Ramos (cell line): ENCODE measurements at regions not wholly inside any gene's neighbourhood (a gene's known extent, or its start where the extent isn't known, plus 50 kb on each side); places are given as distances from the start of the nearest gene placed in this dataset.
"Not testable (repeated sequence)": the region's sequence is repeated elsewhere in the genome, so short reads cannot be mapped to it uniquely, and the experiment has no call there.

Experiments used
- in situ Hi-C: fragments of 300-500 bp; cut with MboI; formaldehyde crosslinking; loops from one replicate; pipeline ENCODE4 v1.14.3; 2022; ENCODE audit warnings: low sequenced_read_pairs; ENCODE audit not compliant: unreplicated experiment

DNA sequence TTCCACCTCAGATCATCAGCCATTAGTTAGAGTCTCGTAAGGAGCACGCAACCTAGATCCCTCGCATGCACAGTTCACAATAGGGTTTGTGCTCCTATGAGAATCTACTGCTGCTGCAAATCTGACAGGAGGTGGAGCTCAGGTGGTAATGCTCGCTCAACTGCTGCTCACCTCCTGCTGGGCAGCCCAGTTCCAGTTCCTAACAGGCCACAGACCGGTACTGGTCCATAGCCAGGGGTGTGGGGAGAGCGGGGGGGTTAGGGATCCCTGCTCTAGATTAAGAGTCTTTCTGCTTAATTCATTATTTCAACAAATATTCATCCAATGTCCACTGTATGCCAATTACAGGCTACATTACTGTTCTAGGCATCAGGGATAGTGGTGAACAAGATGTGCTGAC is 170.4 kb upstream of the KBTBD8 start:
- in situ Hi-C loops: no loop called here

- in situ Hi-C loops: no loop called here
Measured at GRCh38 chr3:66828303-66828702, 169.8 kb upstream of the KBTBD8 start.

DNA sequence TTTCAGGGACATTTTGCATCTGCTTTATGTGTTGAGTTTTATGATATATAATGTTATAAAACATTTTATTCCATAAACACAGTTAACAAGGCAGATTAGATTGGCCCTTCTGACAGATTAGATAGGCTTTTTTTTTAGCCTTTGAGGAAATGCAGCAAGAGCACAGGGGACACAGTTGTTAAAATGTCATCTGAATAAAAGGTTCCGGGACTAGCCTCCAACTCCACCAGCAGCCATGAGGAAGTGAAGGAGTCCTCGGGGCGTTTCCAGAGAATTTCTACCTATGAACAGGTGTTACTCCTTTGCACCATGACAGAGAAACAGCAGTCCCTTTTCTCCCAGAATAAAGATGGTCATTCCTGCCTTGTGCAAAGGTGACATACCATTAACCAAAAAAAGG is 167.8 kb upstream of the KBTBD8 start:
- in situ Hi-C loops: no loop called here

GRCh38 chr3:66831931-66832330 is 166.2 kb upstream of the KBTBD8 start:
- in situ Hi-C loops: no loop called here

DNA sequence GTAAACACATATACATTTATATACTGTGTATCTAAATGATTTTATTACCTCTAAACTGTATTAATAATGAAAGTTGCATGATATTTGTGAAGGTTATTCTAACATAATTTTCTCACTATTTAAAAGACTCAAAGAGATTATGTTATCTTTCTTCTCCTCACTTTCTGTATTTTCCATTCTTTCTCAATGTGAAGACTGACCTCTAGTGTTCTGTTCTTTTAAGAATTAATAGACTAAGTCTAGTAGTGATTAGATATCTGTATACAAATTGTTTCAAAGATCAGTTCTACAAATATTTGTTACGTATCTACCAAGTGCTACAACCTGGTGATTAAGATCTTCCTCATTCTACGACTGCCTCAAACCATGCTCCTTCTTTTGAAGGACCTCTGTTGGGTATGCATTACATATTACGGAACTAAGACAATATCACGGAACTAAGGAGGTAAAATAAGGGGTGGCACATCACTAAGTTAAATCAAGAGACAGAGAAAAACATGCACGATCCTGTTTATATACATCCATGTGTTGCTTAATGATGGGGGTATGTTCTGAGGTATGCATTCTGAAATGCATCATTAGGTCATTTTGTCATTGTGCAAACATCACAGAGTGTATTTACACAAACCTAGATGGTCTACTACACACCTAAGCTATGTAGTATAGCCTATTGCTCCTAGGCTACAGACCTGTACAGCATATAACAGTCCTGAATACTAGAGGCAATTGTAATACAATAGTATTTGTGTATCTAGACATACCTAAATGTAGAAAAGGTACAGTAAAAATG is 161.5 kb upstream of the KBTBD8 start:
- in situ Hi-C loops: no loop called here

DNA sequence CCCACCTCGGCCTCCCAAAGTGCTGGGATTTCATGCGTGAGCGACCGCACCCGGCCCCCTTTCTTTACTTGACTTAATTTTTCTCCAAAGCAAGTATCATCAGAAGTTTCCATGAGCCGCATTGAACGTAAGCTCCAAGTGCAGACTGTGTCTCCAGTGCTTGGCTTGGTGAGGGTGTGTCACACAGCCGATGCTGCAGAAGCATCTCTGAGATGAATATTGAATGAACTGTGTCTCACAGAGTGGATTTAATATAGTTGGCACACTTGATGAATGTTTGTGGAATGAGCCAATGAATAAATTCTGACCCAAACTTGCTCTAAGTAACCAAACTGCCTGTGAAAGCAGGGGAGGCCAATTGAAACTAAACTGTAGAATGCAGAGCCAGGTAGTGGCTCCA is 159.4 kb upstream of the KBTBD8 start:
- in situ Hi-C loops: no loop called here

DNA sequence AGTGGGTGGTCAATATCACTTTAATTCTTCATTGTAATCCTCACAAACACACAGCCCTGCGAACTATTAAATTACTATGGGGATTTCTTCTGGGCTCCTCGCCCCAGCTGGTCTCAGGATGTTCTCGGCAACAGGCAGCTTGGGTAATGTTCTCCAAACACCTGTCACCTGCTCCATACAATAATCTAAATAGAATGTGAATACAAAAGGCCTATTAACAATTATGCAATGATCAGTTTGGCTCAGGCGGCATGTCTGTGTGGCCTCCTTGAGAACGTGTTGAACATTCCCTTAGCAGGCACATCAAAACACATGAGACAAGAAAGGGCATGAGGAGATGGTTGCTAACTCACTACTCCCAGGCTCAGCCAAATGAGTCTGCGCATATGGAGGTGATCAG is 158.6 kb upstream of the KBTBD8 start:
- in situ Hi-C loops: no loop called here

- in situ Hi-C loops: not testable (repeated sequence)
Measured at GRCh38 chr3:66842761-66843464, 155.2 kb upstream of the KBTBD8 start.

- in situ Hi-C loops: no loop called here
Measured at GRCh38 chr3:66851894-66852613, 146.1 kb upstream of the KBTBD8 start.

- in situ Hi-C loops: no loop called here
Measured at GRCh38 chr3:66854601-66855151, 143.4 kb upstream of the KBTBD8 start.

GRCh38 chr3:66856533-66856932 is 141.6 kb upstream of the KBTBD8 start:
- in situ Hi-C loops: no loop called here

DNA sequence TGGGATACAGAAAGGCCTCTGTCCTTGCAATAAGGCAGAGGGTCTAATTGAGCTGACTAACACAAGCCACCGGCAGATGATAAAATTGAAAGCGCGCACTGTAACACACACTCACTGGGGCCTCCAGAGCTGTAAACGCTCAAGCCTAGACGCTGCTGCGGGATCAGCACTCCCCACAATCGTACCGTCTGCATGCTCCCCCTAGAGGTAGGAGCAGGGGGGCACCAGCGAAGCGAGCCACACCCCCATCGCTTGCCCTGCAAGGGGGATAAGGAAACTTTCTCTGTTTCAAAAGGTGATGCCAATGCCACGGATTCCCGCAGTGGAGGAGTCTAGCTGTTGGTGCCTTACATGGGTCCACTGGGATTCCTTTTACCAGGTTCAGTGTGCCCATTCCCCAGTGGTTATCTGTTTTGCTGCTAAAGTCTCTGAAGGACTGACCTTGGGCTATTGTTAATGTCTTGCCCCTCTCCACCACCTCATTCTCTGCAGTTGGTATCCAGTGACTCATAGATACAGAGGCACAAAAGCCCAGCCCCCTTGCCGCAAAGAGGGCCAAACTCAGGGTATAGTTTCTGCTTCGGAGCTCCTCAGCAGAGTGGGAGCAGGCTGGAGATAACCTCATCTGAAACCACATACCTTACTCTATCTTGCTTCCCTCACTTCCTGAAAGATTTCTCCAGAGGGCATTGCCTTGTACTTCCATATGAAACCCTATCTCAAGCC is 139.3 kb upstream of the KBTBD8 start:
- in situ Hi-C loops: no loop called here

DNA sequence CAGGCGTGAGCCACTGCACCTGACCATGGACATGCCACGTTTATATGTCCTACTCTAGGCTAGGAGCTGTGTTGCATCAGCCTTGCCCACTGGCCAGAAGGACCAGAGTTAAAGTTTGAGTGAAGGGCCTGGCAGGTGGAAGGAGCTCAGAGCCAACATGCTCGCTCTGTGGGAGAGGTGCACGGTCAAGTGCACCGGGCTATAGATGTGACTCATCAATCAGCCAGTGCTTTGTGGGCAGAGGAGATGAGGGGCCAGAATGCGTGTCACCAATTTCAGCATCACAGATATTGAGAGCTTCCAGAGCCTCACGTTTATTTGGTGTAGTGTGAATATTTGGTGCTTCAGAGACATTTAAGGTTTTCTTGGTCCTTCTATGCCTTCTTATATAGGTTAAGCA is 137.3 kb upstream of the KBTBD8 start:
- in situ Hi-C loops: no loop called here

- in situ Hi-C loops: no loop called here
Measured at GRCh38 chr3:66863205-66864111, 134.6 kb upstream of the KBTBD8 start.

GRCh38 chr3:66884659-66885058 is 113.4 kb upstream of the KBTBD8 start:
- in situ Hi-C loops: no loop called here

DNA sequence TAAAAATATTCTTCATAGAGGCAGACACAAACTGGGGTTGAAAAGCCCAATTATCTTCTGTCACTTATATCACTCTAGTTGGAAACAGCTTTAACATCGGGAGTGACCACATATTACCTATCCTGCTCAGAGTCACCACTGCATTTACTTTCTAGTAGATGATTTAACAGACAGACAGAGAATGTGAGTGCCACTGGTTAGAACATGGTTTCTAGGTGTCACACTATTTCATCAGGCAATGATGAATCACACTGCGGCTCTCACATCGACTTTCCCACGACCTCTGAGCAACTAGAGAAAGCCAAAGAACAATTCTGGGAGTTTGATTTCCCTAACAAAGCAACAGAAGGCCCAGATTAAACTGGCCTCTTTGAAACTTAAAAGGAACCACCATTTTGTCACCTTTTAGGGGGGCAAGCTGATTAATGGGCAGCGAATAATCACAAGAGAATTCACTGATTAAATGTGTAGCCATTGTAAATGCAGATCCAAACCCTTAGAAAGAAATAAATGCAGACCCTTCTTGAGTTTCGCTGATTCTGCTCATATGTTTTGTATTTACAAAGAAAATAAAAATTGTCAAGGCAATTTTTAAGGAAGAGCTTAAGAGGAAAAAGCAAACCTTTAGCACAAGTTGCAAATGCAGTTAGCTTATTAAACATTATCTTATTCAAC is 112.6 kb upstream of the KBTBD8 start:
- in situ Hi-C loops: no loop called here

DNA sequence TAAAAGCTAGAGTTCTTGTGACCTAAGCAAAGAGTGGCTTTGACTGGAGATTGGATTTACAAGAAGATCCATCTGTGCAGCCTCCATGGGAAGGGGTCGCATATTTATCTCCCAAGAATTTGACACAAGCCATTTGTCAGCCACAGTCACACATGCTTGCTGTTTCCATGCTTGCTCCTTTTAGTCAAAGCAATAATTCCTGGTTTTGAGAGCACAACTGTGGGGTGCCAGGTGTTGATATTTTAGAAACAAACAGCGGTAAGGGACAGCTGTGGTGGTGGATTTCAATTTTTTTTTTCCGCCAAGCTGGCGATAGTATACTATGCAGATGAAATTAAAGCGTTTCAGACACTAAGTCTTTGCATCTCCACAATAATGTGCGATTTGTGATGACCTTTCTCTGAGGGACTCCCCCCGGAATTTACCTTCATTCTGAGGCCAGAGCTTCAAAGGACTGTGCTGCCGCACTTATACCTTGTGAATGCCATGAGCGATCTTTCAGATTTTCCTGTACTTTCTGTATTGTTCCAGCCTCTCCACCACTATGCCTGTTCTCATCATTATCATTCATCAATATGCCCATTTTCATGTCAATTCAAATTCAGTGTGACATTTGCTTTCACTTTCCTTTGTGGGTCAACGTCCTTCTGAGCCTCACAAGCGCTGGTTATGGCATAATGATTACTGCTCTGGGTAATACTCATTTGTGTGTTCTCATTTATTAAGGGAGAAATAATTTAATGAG is 108.2 kb upstream of the KBTBD8 start:
- in situ Hi-C loops: no loop called here

DNA sequence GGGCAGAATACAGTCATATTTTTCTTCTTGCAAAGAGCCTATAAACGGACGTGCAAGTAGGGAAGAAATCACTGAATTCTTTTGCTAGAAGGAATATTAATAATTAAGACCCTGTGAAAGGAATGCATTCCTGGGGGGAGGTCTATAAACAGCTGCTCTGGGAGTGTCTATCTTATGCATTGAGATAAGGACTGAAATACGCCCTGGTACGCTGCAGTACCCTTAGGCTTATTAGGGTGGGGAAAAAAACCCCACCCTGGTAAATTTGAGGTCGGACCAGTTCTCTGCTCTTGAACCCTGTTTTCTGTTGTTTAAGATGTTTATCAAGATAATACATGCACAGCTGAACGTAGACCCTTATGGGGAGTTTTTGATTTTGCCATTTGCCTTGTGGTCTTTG is 100.0 kb upstream of the KBTBD8 start:
- in situ Hi-C loops: no loop called here
